Thyroid gland (tissue), 4 donors: ENCODE measurements at regions not wholly inside any gene's neighbourhood (a gene's known extent, or its start where the extent isn't known, plus 50 kb on each side); places are given as distances from the start of the nearest gene placed in this dataset.
"Not testable (repeated sequence)": the region's sequence is repeated elsewhere in the genome, so short reads cannot be mapped to it uniquely, and the experiment has no call there.

ENCODE experiments used
- DNase-seq, 2 donors: peaks; one replicate each; pipeline ENCODE4 v3.0.0-alpha.2; 2019
- H3K27ac ChIP-seq, 3 donors: fragments of 200-600 bp; sonication (generic); 1 replicate in 2 of 3; 2 replicates in 1 of 3; pipeline ENCODE4 v1.5.1; 2016 to 2019; ENCODE audit warnings: mild to moderate bottlenecking in 1 of 3, moderate library complexity in 1 of 3
- H3K27me3 ChIP-seq: fragments of 200-600 bp; sonication (generic); one replicate; pipeline ENCODE4 v1.5.1; 2019
- H3K36me3 ChIP-seq, 2 donors: fragments of 200-600 bp; sonication (generic); one replicate each; pipeline ENCODE4 v1.5.1; 2016 to 2019
- H3K4me1 ChIP-seq, 2 donors: fragments of 200-600 bp; sonication (generic); one replicate each; pipeline ENCODE4 v1.5.1; 2017 to 2019
- H3K4me3 ChIP-seq, 3 donors: fragments of 200-600 bp; sonication (generic); replicated peaks in 1 of 3; 1 replicate in 2 of 3; 2 replicates in 1 of 3; pipeline ENCODE4 v1.5.1; 2016; ENCODE audit warnings: mild to moderate bottlenecking in 1 of 3
- H3K9me3 ChIP-seq: fragments of 200-600 bp; sonication (generic); one replicate; pipeline ENCODE4 v1.5.1; 2017
- POLR2A ChIP-seq, 2 donors: fragments of 450-650 bp; IDR thresholded peaks; one replicate each; pipeline ENCODE4 v1.6.1; 2017; ENCODE audit warnings: antibody characterized with exemption in 2 of 2, mild to moderate bottlenecking in 2 of 2, moderate library complexity in 1 of 2
- WGBS, 2 donors: methylation state at CpG; one replicate each; pipeline ENCODE4 v1.1.5; 2017; 5-methylcytosine and 5-hydroxymethylcytosine counted together
- intact Hi-C: fragments of 100-400 bp; cut with DNase I; formaldehyde crosslinking; loops from one replicate; pipeline ENCODE4 v1.15.1; 2023
- TF ChIP-seq, protein P1 (sequence below), 6 experiments: fragments of 200-600 bp in 3 of 6; fragments of 450-650 bp in 3 of 6; sonication (generic) in 3 of 6; IDR thresholded peaks; one replicate each; pipeline ENCODE4 v1.5.1; 2016 to 2019; ENCODE audit warnings: antibody characterized with exemption in 6 of 6, mild to moderate bottlenecking in 2 of 6, inconsistent platforms in 1 of 6, moderate library complexity in 1 of 6

DNA sequence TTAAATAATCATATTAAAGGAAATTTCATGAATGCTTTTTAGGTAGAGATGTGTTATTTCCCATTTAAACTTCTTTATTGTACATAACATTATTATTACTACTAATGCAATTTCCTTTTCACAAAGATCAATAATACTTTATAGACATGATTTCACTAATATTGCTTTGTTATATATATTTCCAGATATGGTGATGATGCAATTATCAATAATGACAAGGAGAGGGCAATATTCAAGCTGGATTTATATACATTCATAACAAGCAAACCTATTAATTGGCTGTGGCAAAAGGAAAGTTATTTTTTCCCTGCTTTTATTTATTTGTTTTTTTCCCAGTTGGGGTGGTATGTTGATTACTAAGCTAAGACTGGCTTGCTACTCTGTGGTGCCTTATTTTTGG is 113.5 kb downstream of the RAP2B start:
- no peak for DNase-seq
- TF ChIP-seq, protein P1, sequence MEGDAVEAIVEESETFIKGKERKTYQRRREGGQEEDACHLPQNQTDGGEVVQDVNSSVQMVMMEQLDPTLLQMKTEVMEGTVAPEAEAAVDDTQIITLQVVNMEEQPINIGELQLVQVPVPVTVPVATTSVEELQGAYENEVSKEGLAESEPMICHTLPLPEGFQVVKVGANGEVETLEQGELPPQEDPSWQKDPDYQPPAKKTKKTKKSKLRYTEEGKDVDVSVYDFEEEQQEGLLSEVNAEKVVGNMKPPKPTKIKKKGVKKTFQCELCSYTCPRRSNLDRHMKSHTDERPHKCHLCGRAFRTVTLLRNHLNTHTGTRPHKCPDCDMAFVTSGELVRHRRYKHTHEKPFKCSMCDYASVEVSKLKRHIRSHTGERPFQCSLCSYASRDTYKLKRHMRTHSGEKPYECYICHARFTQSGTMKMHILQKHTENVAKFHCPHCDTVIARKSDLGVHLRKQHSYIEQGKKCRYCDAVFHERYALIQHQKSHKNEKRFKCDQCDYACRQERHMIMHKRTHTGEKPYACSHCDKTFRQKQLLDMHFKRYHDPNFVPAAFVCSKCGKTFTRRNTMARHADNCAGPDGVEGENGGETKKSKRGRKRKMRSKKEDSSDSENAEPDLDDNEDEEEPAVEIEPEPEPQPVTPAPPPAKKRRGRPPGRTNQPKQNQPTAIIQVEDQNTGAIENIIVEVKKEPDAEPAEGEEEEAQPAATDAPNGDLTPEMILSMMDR (IDR thresholded peaks at IDR 0.05), result no peak
- no peak for TF ChIP-seq POLR2A (IDR thresholded peaks at IDR 0.05)
- intact Hi-C loops, result no loop called here

DNA sequence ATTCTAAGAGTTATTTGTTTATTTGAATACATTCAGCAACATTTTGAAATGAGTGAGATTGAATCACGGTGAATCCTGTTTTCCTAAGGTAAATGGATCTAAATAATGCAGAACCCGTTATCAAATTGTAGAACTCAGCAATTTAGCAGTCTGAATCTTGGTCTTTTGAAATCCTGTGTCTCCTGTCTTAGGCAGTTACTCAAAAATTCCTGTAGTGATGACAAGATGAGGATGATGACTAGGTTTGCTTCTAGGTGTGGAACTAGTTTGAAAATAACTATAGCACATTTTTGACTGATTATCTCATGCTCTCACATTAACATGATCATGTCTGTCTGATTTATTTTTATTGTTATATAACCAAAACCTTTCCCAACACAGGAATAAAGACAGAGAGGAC is 115.0 kb downstream of the RAP2B start:
- Histone ChIP-seq H3K9me3 (no peaks in the 10 kb centered on the region), H3K4me1 (peaks cover 0 to 11% of the 10 kb centered on the region in 2 donors), H3K4me3 (no peak overlapping the region), H3K36me3 (no peaks in the 10 kb centered on the region), H3K27me3 (no peaks in the 10 kb centered on the region), H3K27ac (no peak overlapping the region)
- no peak for DNase-seq
- 80 to 93% methylated on average over 2 of the region's 2 CpGs for WGBS, 2 donors
- intact Hi-C loops, result no loop called here
- no peak for TF ChIP-seq POLR2A (IDR thresholded peaks at IDR 0.05)
- TF ChIP-seq, protein P1 (IDR thresholded peaks at IDR 0.05), result no peak

More for the DNA sequence above, 113.5 kb downstream of the RAP2B start:
- Histone ChIP-seq H3K4me1 (peaks cover 0 to 11% of the 10 kb centered on the region in 2 donors), H3K27me3 (no peaks in the 10 kb centered on the region), H3K27ac (no peak overlapping the region), H3K4me3 (no peak overlapping the region), H3K36me3 (no peaks in the 10 kb centered on the region), H3K9me3 (no peaks in the 10 kb centered on the region)

DNA sequence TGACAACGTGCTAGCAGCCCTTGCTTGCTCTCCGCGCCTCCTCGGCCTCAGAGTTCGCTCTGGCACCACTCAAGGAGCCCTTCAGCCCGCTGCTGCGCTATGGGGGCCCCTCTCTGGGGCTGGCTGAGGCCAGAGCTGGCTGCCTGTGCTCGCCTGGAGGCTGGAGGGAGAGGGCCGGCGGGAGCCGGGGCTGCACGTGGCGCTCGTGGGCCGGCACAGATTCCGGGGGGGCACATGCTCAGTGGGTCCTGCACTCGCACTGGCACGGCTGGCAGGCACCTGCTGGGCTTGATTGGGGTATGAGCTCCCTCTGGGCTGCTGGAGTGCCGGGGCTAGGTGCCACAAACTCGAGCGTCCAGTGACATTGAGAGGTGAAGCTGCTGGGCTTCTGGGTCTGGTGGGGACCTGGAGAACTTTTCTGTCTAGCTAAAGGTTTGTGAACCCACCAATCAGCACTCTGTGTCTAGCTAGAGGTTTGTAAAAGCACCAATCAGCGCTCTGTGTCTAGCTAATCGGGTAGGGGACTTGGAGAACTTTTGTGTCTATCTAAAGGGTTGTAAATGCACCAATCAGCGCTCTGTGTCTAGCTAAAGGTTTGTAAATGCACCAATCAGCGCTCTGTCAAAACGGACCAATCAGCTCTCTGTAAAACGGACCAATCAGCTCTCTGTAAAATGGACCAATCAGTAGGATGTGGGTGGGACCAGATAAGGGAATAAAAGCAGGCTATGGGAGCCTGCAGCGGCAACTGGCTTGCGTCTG is 119.4 kb downstream of the RAP2B start:
- H3K27me3 ChIP-seq, H3K9me3 ChIP-seq, H3K4me3 ChIP-seq, H3K27ac ChIP-seq, intact Hi-C loops, DNase-seq, H3K36me3 ChIP-seq: not testable (repeated sequence)
- peaks cover 0 to 19% of the 10 kb centered on the region in 2 donors for H3K4me1 ChIP-seq
- WGBS, 2 donors, result 91 to 93% methylated on average over 23 to 29 of the region's 29 CpGs

DNA sequence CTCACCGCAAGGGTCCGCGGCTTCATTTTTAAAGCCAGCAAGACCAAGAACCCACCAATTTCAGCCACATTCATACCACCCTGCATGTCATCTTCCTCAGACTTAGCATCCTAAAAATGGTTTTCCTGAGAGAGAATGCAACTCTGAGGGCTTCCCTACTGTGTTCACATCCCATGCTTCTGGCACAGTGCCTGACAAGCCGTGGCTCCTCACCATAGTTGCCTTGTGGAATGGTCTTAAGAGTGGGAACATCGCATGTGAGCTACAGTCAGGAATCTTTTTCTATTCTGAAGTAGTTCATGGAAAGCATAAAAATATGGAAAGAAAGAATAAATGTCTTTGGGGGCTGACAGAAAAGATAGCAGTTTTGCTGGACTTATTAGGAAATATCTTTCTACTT is 120.3 kb downstream of the RAP2B start:
- no peaks in the 10 kb centered on the region for H3K36me3 ChIP-seq
- intact Hi-C loops, result no loop called here

DNA sequence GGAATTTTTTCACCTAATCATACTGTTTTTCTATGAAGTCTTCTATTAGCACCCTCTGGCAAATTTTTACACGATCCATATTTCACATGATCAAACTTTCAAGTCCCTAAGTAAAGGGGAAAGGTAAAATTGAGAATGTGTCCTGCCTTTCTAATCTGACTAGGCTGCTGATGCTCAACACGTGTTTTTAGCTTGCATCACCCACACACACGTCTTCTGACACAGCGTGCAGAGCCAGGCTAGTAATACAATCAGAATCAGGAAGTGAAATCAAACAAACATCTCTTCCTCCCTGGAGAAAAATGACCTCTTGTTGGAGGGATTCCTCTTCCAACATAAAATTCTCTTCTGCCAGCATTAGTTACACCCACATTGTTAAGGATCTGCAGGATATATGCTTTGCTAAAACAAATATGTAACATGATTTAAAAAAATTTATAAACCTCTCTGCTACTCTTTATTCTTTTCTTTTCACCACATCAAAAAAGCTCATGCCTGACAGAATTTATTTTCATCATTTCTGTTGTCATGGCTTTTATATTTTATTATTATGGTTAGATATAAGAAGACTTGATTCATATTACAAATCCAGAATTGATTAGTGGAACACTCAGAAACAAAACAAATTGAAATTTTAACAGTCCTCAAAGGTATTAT is 122.4 kb downstream of the RAP2B start:
- H3K9me3 ChIP-seq, result no peaks in the 10 kb centered on the region
- H3K36me3 ChIP-seq, result no peaks in the 10 kb centered on the region
- intact Hi-C loops, result no loop called here
- H3K27me3 ChIP-seq, result no peaks in the 10 kb centered on the region
- no peak for TF ChIP-seq POLR2A (IDR thresholded peaks at IDR 0.05)
- TF ChIP-seq, protein P1 (IDR thresholded peaks at IDR 0.05), result no peak
- WGBS, 2 donors, result 42 to 55% methylated on average over 4 of the region's 4 CpGs
- no peak overlapping the region for H3K4me3 ChIP-seq
- no peak overlapping the region for H3K27ac ChIP-seq
- DNase-seq, result peak in 1 of 2 donors; percentile 17
- peaks cover 0 to 13% of the 10 kb centered on the region in 2 donors for H3K4me1 ChIP-seq

More for the DNA sequence above, 120.3 kb downstream of the RAP2B start:
- Histone ChIP-seq H3K27ac (no peak overlapping the region), H3K9me3 (no peaks in the 10 kb centered on the region), H3K27me3 (no peaks in the 10 kb centered on the region), H3K4me1 (peaks cover 0 to 19% of the 10 kb centered on the region in 2 donors), H3K4me3 (no peak overlapping the region)
- 92 to 97% methylated on average over 5 of the region's 5 CpGs for WGBS, 2 donors
- TF ChIP-seq POLR2A (IDR thresholded peaks at IDR 0.05), result no peak
- TF ChIP-seq, protein P1 (IDR thresholded peaks at IDR 0.05), result no peak
- no peak for DNase-seq
